Hepatocyte (in vitro differentiated cells): ENCODE measurements at regions not wholly inside any gene's neighbourhood (a gene's known extent, or its start where the extent isn't known, plus 50 kb on each side); places are given as distances from the start of the nearest gene placed in this dataset.

ENCODE experiments used
- DNase-seq: peaks from one replicate; pipeline ENCODE4 v3.0.0-alpha.2; 2016; ENCODE audit warnings: low spot score
- H2AFZ ChIP-seq: fragments of 200-600 bp; sonication (generic); 2 replicates; pipeline ENCODE4 v1.6.0; 2016; ENCODE audit warnings: antibody characterized with exemption, mild to moderate bottlenecking
- H3K27ac ChIP-seq: fragments of 200-600 bp; sonication (generic); 2 replicates; pipeline ENCODE4 v1.5.1; 2016; ENCODE audit warnings: mild to moderate bottlenecking
- H3K27me3 ChIP-seq: fragments of 200-600 bp; sonication (generic); 2 replicates; pipeline ENCODE4 v1.6.1; 2016
- H3K36me3 ChIP-seq: fragments of 200-600 bp; sonication (generic); replicated peaks from 2 replicates; pipeline ENCODE4 v1.5.1; 2016; ENCODE audit warnings: low read depth; ENCODE audit not compliant: insufficient read depth
- H3K4me1 ChIP-seq: fragments of 200-600 bp; sonication (generic); 2 replicates; pipeline ENCODE4 v1.5.1; 2016; ENCODE audit warnings: mild to moderate bottlenecking, moderate library complexity; ENCODE audit not compliant: insufficient read depth
- H3K4me2 ChIP-seq: fragments of 200-600 bp; sonication (generic); 2 replicates; pipeline ENCODE4 v1.6.0; 2016
- H3K4me3 ChIP-seq: fragments of 200-600 bp; sonication (generic); 2 replicates; pipeline ENCODE4 v1.5.1; 2016; ENCODE audit warnings: mild to moderate bottlenecking
- H3K79me2 ChIP-seq: fragments of 200-600 bp; sonication (generic); 2 replicates; pipeline ENCODE4 v1.6.0; 2017; ENCODE audit warnings: mild to moderate bottlenecking
- H3K9me2 ChIP-seq: fragments of 200-600 bp; sonication (generic); replicated peaks from 2 replicates; pipeline ENCODE4 v1.6.0; 2017; ENCODE audit warnings: mild to moderate bottlenecking; ENCODE audit not compliant: insufficient read depth
- H3K9me3 ChIP-seq: fragments of 200-600 bp; sonication (generic); 2 replicates; pipeline ENCODE4 v1.5.1; 2016; ENCODE audit warnings: low read depth, mild to moderate bottlenecking
- H4K20me1 ChIP-seq: fragments of 200-600 bp; sonication (generic); 2 replicates; pipeline ENCODE4 v1.6.0; 2016; ENCODE audit warnings: mild to moderate bottlenecking; ENCODE audit not compliant: insufficient read depth, poor library complexity, severe bottlenecking
- CTCF ChIP-seq: fragments of 200-600 bp; sonication (generic); IDR thresholded peaks from 2 replicates; pipeline ENCODE4 v1.5.1; 2016; ENCODE audit warnings: antibody characterized with exemption, mild to moderate bottlenecking; ENCODE audit not compliant: poor library complexity
- EZH2 ChIP-seq: fragments of 200-600 bp; sonication (generic); IDR thresholded peaks from 2 replicates; pipeline ENCODE4 v1.6.1; 2016; ENCODE audit warnings: antibody characterized with exemption, mild to moderate bottlenecking, borderline replicate concordance
- EZH2phosphoT487 ChIP-seq: fragments of 200-600 bp; sonication (generic); IDR thresholded peaks from one replicate; pipeline ENCODE4 v1.6.1; 2018; ENCODE audit warnings: antibody characterized with exemption, mild to moderate bottlenecking, low read depth, moderate library complexity; ENCODE audit not compliant: unreplicated experiment, severe bottlenecking
- WGBS: methylation state at CpG from one replicate; pipeline ENCODE4 v1.1.6; 2016; ENCODE audit warnings: low lambda C conversion rate; ENCODE audit errors: missing lambda C conversion rate; 5-methylcytosine and 5-hydroxymethylcytosine counted together

- H3K9me2 ChIP-seq = no peaks in the 10 kb centered on the region
- TF ChIP-seq EZH2phosphoT487 (no peak), EZH2 (no peak), CTCF (no peak)
- no peak overlapping the region for H2AFZ ChIP-seq
- H3K36me3 ChIP-seq = no peaks in the 10 kb centered on the region
- H3K9me3 ChIP-seq = no peaks in the 10 kb centered on the region
- H3K4me1 ChIP-seq = no peaks in the 10 kb centered on the region
- no peak overlapping the region for H3K27ac ChIP-seq
- DNase-seq = no peak
- no peaks in the 10 kb centered on the region for H4K20me1 ChIP-seq
- H3K4me3 ChIP-seq = no peak overlapping the region
- 27% methylated on average over 9 of the region's 9 CpGs for WGBS
- no peak overlapping the region for H3K4me2 ChIP-seq
- H3K79me2 ChIP-seq = no peaks in the 10 kb centered on the region
- H3K27me3 ChIP-seq = peaks cover 24% of the 10 kb centered on the region
Observed at GRCh38 chr22:27065279-27065678, 407.9 kb downstream of the MIAT start.

GRCh38 chr22:27066856-27067255 is 409.5 kb downstream of the MIAT start:
- Histone ChIP-seq H3K9me3 (no peaks in the 10 kb centered on the region), H3K9me2 (no peaks in the 10 kb centered on the region), H2AFZ (no peak overlapping the region), H4K20me1 (no peaks in the 10 kb centered on the region), H3K4me3 (no peak overlapping the region), H3K27ac (no peak overlapping the region), H3K36me3 (no peaks in the 10 kb centered on the region), H3K4me2 (no peak overlapping the region), H3K4me1 (no peaks in the 10 kb centered on the region), H3K27me3 (peaks cover 24% of the 10 kb centered on the region), H3K79me2 (no peaks in the 10 kb centered on the region)
- 94% methylated on average over 12 of the region's 12 CpGs for WGBS
- TF ChIP-seq EZH2 (no peak), EZH2phosphoT487 (no peak), CTCF (no peak)
- DNase-seq = no peak

DNA sequence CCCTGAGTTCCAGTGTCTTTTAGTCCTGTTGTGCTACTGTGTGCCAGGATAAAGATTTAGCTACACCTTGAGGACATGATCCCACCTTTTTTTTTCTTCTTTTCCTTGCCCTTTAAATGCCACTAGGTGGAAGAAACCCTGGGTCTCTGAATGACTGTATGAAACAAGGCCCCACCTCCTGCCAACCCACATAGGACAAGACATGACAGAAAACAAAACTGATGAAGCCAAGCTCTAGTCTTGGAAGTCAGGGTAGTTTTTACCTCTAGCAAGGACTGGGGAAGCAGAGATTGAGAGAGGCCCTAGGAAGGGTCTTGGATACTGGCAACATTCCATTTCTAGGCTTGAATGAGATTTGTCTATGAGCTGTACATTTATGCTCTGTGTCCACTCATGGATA is 410.7 kb downstream of the MIAT start:
- H2AFZ ChIP-seq = no peak overlapping the region

More for the DNA sequence above, 410.7 kb downstream of the MIAT start:
- no peak overlapping the region for H3K4me2 ChIP-seq
- H3K36me3 ChIP-seq = no peaks in the 10 kb centered on the region
- no peak overlapping the region for H3K27ac ChIP-seq
- H3K9me2 ChIP-seq = no peaks in the 10 kb centered on the region
- H3K4me3 ChIP-seq = no peak overlapping the region
- peaks cover 24% of the 10 kb centered on the region for H3K27me3 ChIP-seq
- no peaks in the 10 kb centered on the region for H4K20me1 ChIP-seq
- H3K79me2 ChIP-seq = no peaks in the 10 kb centered on the region
- no peak for DNase-seq
- no peak for TF ChIP-seq EZH2phosphoT487
- TF ChIP-seq EZH2 = no peak
- no peak for TF ChIP-seq CTCF
- H3K4me1 ChIP-seq = no peaks in the 10 kb centered on the region
- H3K9me3 ChIP-seq = no peaks in the 10 kb centered on the region
